Activated naive CD4-positive, alpha-beta T cell treated with anti-CD3 and anti-CD28 coated beads, Interleukin-2, amount 50 U/mL, for 72 hours (primary cell): ENCODE measurements at regions not wholly inside any gene's neighbourhood (a gene's known extent, or its start where the extent isn't known, plus 50 kb on each side); places are given as distances from the start of the nearest gene placed in this dataset.

Source experiments
- ATAC-seq, 2 donors: fragments of 150-1000 bp; cut with Tn5 transposase; 2 replicates each; pipeline ENCODE4 v1.10.0; 2021; ENCODE audit warnings: mild to moderate bottlenecking in 2 of 2, moderate library complexity in 2 of 2
- DNase-seq, 2 donors: peaks; one replicate each; pipeline ENCODE4 v3.0.0; 2021 to 2022; ENCODE audit warnings: low spot score in 2 of 2
- H3K27ac Mint-ChIP-seq, 2 donors: one replicate each; pipeline ENCODE4 v1.8.0; 2022; ENCODE audit warnings: mild to moderate bottlenecking in 2 of 2, mixed read lengths in 2 of 2
- H3K36me3 Mint-ChIP-seq, 2 donors: one replicate each; pipeline ENCODE4 v1.8.0; 2022; ENCODE audit warnings: mixed read lengths in 2 of 2
- H3K9me3 Mint-ChIP-seq, 2 donors: one replicate each; pipeline ENCODE4 v1.8.0; 2022; ENCODE audit warnings: mixed read lengths in 2 of 2

DNA sequence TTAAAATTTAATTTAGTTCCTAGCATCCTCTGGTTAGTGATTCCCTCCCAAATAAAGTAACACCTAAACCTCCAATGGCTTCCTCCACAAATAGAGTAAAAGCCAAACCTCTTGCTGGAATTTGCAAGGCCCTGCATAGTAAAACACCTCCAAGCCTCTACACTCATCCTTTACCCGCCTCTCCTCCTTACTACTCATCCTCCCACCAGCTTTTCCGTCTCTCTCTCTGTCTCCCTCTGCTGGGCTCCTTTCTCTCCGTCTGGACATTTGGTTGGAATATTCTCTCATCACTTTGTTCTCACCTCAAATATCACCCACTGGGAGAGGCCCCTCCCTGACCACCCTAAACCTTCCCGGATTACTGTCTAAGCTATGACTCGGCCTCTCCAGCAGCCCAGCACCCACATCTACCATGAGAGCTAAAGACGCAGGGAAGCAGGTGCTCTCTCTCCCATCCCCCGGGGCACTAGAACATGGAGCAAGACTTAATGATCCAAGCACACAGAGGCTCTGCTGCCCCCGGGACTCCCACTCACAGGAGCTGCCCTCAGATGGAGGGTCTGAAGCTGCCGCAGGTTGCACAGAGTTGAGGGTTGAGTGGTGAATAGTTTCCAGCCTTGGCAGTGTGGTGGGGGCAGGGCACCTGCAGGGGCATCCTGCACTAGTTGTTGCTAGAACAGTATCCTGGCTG is 167.2 kb downstream of the FBXO15 start:
- H3K27ac Mint-ChIP-seq: no peak overlapping the region
- no peaks in the 10 kb centered on the region for H3K36me3 Mint-ChIP-seq
- ATAC-seq (no peak), DNase-seq (no peak)
- no peaks in the 10 kb centered on the region for H3K9me3 Mint-ChIP-seq

- Mint-ChIP-seq H3K27ac (no peak overlapping the region), H3K9me3 (no peaks in the 10 kb centered on the region), H3K36me3 (no peaks in the 10 kb centered on the region)
- ATAC-seq (no peak), DNase-seq (no peak)
Observed at GRCh38 chr18:73979742-73980141, 167.9 kb downstream of the FBXO15 start.

DNA sequence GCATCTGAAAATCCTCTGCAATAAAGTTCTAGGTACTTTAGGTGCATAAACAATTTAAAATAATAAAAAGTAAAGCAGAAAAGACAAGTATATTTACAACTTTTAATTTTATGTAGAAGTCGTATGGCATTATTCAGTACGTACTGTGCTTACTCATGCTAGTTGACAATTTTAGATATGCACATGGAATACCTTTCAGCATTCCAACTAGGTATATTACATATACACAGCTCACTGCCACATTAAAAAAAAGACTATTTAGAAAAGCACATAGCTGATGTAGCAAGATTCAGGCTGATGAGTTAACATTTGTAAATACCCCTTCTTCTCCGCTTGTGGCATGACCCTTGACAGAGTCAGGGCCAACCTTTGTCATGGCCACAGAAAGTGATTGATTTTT is 171.2 kb downstream of the FBXO15 start:
- no peak for ATAC-seq
- Mint-ChIP-seq H3K27ac (no peak overlapping the region), H3K9me3 (no peaks in the 10 kb centered on the region), H3K36me3 (no peaks in the 10 kb centered on the region)
- DNase-seq: no peak

- DNase-seq (no peak), ATAC-seq (peak; percentile 44 to 85)
- no peaks in the 10 kb centered on the region for H3K36me3 Mint-ChIP-seq
- H3K9me3 Mint-ChIP-seq: no peaks in the 10 kb centered on the region
- H3K27ac Mint-ChIP-seq: no peak overlapping the region
Observed at GRCh38 chr18:73975266-73975665, 172.4 kb downstream of the FBXO15 start.

- DNase-seq (no peak), ATAC-seq (no peak)
- no peaks in the 10 kb centered on the region for H3K36me3 Mint-ChIP-seq
- no peak overlapping the region for H3K27ac Mint-ChIP-seq
- H3K9me3 Mint-ChIP-seq: no peaks in the 10 kb centered on the region
Observed at GRCh38 chr18:73973972-73974371, 173.7 kb downstream of the FBXO15 start.

DNA sequence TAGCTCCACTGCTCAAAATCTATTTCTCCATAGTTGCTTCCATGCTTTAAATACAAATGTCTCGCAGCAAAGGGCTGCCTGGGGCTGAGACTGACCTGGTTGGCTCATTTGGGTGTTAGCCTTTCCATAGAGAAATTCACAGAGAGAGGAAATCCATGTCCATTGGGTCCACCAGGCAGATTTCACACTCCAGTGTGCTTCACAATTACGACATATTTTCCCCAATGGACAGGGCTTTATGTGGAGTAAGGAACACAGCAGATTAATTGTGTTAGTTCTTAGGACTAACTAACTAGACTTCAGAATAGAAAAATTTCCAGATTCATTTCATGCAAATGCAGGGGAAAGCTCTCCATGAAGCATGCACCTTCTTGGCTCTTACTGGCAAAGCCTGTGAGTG is 180.7 kb downstream of the FBXO15 start:
- DNase-seq (no peak), ATAC-seq (no peak)
- peaks cover 0 to 7% of the 10 kb centered on the region in 2 donors for H3K9me3 Mint-ChIP-seq
- H3K27ac Mint-ChIP-seq: no peak overlapping the region
- H3K36me3 Mint-ChIP-seq: no peaks in the 10 kb centered on the region

DNA sequence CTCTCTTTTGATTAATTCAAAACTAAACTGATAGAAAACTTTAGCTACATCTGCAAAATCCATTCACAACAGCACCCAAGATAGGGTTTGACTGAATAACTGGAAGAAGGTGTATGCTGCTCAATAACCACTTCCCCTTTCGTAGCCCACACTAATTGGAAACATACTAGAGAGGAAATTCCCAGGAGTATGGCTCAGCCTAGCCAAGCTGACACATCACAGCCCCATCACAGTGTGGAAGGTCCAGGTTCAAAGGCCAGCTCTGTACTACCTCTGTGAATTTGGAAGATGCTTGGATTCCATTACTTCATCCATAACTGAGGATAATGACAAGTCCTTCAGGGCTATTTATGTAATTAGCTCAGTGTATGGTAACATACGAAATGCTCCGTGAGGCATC is 185.4 kb downstream of the FBXO15 start:
- H3K9me3 Mint-ChIP-seq: peaks cover 0 to 7% of the 10 kb centered on the region in 2 donors
- ATAC-seq: no peak

DNA sequence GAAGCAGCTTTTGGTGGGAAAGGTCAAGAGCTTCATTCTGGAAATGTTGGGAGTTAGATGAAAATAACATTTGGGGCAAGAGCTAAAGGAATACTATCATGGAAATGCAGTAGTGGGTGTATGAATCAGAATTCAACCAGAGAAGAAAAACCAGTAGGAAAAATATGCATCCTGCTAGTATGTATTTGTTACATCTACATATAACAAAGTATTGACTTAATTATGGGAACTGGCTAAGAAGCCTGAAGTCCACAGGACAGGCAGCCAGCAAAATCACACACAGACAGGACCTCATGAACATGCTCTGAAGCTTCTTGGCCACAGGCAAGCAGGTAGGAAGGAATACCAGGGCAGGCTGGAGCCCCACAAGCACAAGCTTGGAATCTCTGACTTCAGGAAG is 185.8 kb downstream of the FBXO15 start:
- H3K36me3 Mint-ChIP-seq: no peaks in the 10 kb centered on the region

More for the DNA sequence above, 185.4 kb downstream of the FBXO15 start:
- Mint-ChIP-seq H3K36me3 (no peaks in the 10 kb centered on the region), H3K27ac (no peak overlapping the region)
- no peak for DNase-seq

DNA sequence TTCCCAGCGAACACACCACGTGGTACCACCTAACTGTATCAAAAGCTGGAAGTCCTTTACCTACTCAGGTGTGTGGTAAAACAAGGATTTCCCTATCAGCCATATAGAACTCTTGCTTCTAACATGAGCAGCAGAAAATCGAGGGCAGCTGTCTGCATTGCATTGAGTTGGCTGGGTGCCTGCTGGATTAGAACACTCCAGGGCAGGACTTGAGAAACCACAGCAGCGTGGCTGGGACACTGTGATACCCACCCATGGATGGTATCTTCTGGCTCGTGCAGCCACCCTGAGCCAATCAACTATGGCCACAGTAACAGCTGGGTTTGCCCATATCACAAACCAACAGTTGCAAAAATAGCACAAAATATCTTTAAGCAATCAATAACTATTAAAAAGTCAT is 188.3 kb downstream of the FBXO15 start:
- DNase-seq: no peak
- H3K9me3 Mint-ChIP-seq: no peaks in the 10 kb centered on the region
- ATAC-seq: no peak
- H3K36me3 Mint-ChIP-seq: no peaks in the 10 kb centered on the region
- no peak overlapping the region for H3K27ac Mint-ChIP-seq

More for the DNA sequence above, 185.8 kb downstream of the FBXO15 start:
- H3K9me3 Mint-ChIP-seq: peaks cover 0 to 7% of the 10 kb centered on the region in 2 donors
- DNase-seq (no peak), ATAC-seq (no peak)
- H3K27ac Mint-ChIP-seq: no peak overlapping the region

DNA sequence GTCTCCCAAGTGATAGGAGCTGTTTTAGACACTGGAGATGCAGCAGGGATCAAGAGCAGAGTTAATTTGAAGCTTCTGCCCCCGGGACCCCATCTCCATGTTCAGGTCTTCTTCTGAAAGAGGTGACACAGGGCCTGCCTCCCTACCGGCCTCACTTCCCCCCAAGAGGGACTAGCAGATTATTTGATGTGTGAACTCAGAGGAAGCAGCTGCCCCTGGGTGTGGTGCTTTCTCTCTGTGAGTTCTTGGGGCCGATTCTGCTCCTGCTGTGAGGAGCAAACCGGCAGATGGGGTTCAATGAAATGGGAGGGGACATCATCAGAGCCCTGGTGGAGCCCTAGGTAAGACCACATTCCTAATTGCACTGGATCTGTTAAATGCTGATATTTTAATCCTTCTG is 193.4 kb downstream of the FBXO15 start:
- DNase-seq (no peak), ATAC-seq (no peak)
- Mint-ChIP-seq H3K36me3 (no peaks in the 10 kb centered on the region), H3K9me3 (no peaks in the 10 kb centered on the region), H3K27ac (no peak overlapping the region)

GRCh38 chr18:73952296-73952946 is 195.2 kb downstream of the FBXO15 start:
- ATAC-seq: no peak
- DNase-seq: no peak
- peaks cover 0 to 10% of the 10 kb centered on the region in 2 donors for H3K36me3 Mint-ChIP-seq
- H3K9me3 Mint-ChIP-seq: no peaks in the 10 kb centered on the region
- H3K27ac Mint-ChIP-seq: no peak overlapping the region

- Mint-ChIP-seq H3K36me3 (peaks cover 0 to 10% of the 10 kb centered on the region in 2 donors), H3K27ac (no peak overlapping the region), H3K9me3 (peaks cover 0 to 5% of the 10 kb centered on the region in 2 donors)
- no peak for ATAC-seq
- no peak for DNase-seq
Observed at GRCh38 chr18:73950116-73950700, 197.4 kb downstream of the FBXO15 start.

GRCh38 chr18:73948497-73948896 is 199.1 kb downstream of the FBXO15 start:
- DNase-seq (no peak), ATAC-seq (no peak)
- Mint-ChIP-seq H3K36me3 (peaks cover 0 to 10% of the 10 kb centered on the region in 2 donors), H3K9me3 (peaks cover 0 to 5% of the 10 kb centered on the region in 2 donors), H3K27ac (no peak overlapping the region)

GRCh38 chr18:73948084-73948483 is 199.6 kb downstream of the FBXO15 start:
- DNase-seq (no peak), ATAC-seq (no peak)
- H3K36me3 Mint-ChIP-seq: peaks cover 0 to 10% of the 10 kb centered on the region in 2 donors
- no peak overlapping the region for H3K27ac Mint-ChIP-seq
- peaks cover 0 to 5% of the 10 kb centered on the region in 2 donors for H3K9me3 Mint-ChIP-seq

DNA sequence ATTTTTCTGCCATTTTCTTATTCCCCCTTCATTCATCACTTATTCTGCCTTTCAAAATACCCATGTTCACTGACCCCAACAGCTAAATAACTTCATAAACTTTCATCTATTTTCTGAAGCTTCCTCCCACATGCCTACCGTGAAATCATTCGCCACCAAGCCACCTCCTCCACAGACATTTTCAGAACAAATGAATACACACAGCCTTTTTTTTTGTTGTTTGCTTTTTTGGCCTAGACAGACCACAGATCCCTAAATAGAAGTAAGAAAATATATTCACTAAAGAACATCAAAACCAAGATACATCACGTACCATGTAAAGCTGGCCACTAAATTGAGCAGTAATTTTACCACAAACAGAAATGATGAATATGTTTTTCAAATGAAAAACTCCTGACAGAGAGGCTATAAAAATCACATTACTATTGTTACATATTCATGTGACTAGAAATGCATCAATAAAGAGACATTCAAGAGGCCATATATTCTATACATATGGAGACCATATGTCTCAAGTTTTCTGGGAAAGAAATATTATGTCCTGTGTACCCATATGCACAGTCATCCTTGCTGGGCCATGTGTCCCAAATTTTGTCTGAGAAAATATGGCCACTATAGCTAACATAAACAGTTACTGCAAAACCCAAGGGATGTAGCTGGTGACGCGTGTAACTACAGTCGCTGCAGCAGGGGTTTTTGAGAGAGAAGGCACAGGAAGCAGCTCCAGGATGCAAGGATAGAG is 200.3 kb downstream of the FBXO15 start:
- Mint-ChIP-seq H3K27ac (no peak overlapping the region), H3K36me3 (peaks cover 0 to 10% of the 10 kb centered on the region in 2 donors), H3K9me3 (peaks cover 0 to 5% of the 10 kb centered on the region in 2 donors)
- no peak for ATAC-seq
- no peak for DNase-seq

GRCh38 chr18:73945130-73945792 is 202.4 kb downstream of the FBXO15 start:
- Mint-ChIP-seq H3K27ac (no peak overlapping the region), H3K36me3 (peaks cover 0 to 10% of the 10 kb centered on the region in 2 donors), H3K9me3 (peaks cover 0 to 5% of the 10 kb centered on the region in 2 donors)
- ATAC-seq: peak; percentile 37 to 67
- no peak for DNase-seq
